Lower lobe of right lung (tissue), 2 donors: ENCODE measurements at regions not wholly inside any gene's neighbourhood (a gene's known extent, or its start where the extent isn't known, plus 50 kb on each side); places are given as distances from the start of the nearest gene placed in this dataset.

ENCODE experiments used
- ATAC-seq, 2 donors: fragments of 200-7000 bp; cut with Tn5 transposase; one replicate each; pipeline ENCODE4 v1.9.1; 2020 to 2022; ENCODE audit warnings: mild to moderate bottlenecking in 2 of 2, moderate library complexity in 2 of 2
- DNase-seq: peaks from one replicate; pipeline ENCODE4 v3.0.0-alpha.2; 2020
- H3K27ac ChIP-seq: fragments of 200-600 bp; one replicate; pipeline ENCODE4 v1.8.0; 2022
- H3K27me3 ChIP-seq: fragments of 200-600 bp; one replicate; pipeline ENCODE4 v1.8.0; 2022; ENCODE audit warnings: low read depth
- H3K36me3 ChIP-seq: fragments of 200-600 bp; one replicate; pipeline ENCODE4 v1.8.0; 2022; ENCODE audit warnings: mild to moderate bottlenecking
- H3K4me1 ChIP-seq: fragments of 200-600 bp; one replicate; pipeline ENCODE4 v1.8.0; 2022
- H3K4me3 ChIP-seq: fragments of 200-600 bp; one replicate; pipeline ENCODE4 v1.8.0; 2022; ENCODE audit warnings: mild to moderate bottlenecking
- H3K9me3 ChIP-seq: fragments of 200-600 bp; one replicate; pipeline ENCODE4 v1.8.0; 2022
- CTCF ChIP-seq: fragments of 200-600 bp; IDR thresholded peaks from one replicate; pipeline ENCODE4 v1.8.0; 2022; ENCODE audit warnings: antibody characterized with exemption, mild to moderate bottlenecking
- intact Hi-C: fragments of 100-400 bp; cut with DNase I; formaldehyde crosslinking; loops from one replicate; pipeline ENCODE4 v1.11.0; 2022
- donor health status: DM: no; HTN: yes; CAD: no; lungs with severe emphysema.

DNA sequence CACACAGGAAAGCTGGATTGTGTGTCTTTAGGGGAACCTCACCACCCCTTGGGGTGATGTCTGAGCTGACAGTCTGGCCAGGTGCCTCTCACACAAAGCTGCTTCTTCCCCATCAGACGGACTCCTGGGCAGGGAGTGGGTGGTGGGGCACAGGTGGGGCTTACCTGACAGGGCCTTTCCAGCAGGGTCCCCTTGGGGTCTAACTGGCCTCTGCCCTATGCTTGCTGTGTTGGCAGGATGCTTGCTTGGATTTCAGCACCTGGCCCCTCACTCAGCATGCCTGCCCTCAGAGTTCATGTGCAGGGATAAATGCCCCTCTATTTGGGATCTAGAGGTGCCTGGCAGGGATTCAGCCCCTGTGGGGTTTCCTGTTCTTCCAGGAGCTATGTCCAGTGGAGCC lies 496.9 kb upstream of the ZMIZ1 start:
- intact Hi-C loops, result no loop called here

DNA sequence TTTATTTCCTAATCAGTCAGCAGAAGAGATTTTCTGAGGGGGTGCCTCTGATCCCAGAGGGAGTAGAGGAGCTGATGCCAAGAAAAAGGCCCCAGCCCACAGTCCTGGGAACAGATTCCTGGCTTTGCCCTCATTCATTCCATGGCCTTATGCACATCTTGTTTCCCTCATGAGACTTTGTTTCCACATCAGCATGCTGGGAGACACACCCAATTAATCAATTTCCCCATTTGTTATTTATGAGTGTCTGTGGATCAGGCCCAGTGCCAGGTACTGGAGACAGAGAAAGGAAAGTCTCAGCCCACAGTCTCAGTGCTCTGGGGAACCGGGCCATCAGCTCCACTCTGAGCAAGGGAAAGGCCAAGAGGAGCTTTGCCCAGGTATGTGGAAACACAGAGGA lies 496.2 kb upstream of the ZMIZ1 start:
- DNase-seq (no peak), ATAC-seq (peak; percentile 20 to 47)
- no peak overlapping the region for H3K4me3 ChIP-seq
- intact Hi-C loops, result no loop called here
- H3K9me3 ChIP-seq, result no peaks in the 10 kb centered on the region
- TF ChIP-seq CTCF, result no peak
- H3K27ac ChIP-seq, result no peak overlapping the region
- no peaks in the 10 kb centered on the region for H3K4me1 ChIP-seq
- no peaks in the 10 kb centered on the region for H3K27me3 ChIP-seq
- no peaks in the 10 kb centered on the region for H3K36me3 ChIP-seq

More for the DNA sequence above, 496.9 kb upstream of the ZMIZ1 start:
- no peak for DNase-seq
- H3K27me3 ChIP-seq, result no peaks in the 10 kb centered on the region
- no peaks in the 10 kb centered on the region for H3K4me1 ChIP-seq
- no peaks in the 10 kb centered on the region for H3K36me3 ChIP-seq
- no peak for TF ChIP-seq CTCF
- no peak overlapping the region for H3K4me3 ChIP-seq
- no peak for ATAC-seq
- H3K27ac ChIP-seq, result no peak overlapping the region
- no peaks in the 10 kb centered on the region for H3K9me3 ChIP-seq

- Histone ChIP-seq H3K4me1 (no peaks in the 10 kb centered on the region), H3K4me3 (no peak overlapping the region), H3K27me3 (no peaks in the 10 kb centered on the region), H3K9me3 (no peaks in the 10 kb centered on the region), H3K36me3 (no peaks in the 10 kb centered on the region), H3K27ac (no peak overlapping the region)
- intact Hi-C loops, result no loop called here
- ATAC-seq (no peak), DNase-seq (no peak)
- TF ChIP-seq CTCF, result no peak
Measured at GRCh38 chr10:78574547-78574946, 494.2 kb upstream of the ZMIZ1 start.

GRCh38 chr10:78575400-78575799 lies 493.4 kb upstream of the ZMIZ1 start:
- no peaks in the 10 kb centered on the region for H3K4me1 ChIP-seq
- TF ChIP-seq CTCF, result no peak

DNA sequence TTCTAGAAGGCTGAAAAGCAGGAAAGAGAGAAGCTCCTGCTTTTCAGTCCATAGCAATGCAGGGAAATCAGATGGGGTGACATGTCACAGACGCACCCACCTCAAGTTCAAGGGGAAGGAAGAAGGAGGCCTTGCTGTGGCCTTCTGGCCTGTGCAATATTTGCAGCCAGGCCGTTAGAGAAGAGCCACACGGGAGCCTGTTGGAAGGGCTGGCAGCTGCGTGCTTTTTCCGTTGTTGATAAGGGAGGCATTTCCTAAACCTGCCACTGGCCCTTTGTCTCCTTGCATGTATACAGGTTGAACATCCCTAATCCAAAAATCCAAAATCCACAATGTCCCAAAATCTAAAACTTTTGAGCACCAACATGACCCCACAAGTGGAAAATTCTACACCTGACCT lies 492.5 kb upstream of the ZMIZ1 start:
- no peak for ATAC-seq
- no peak for DNase-seq

More at GRCh38 chr10:78575400-78575799, 493.4 kb upstream of the ZMIZ1 start:
- no peak for DNase-seq
- H3K4me3 ChIP-seq, result no peak overlapping the region
- no peak overlapping the region for H3K27ac ChIP-seq
- intact Hi-C loops, result no loop called here
- H3K27me3 ChIP-seq, result no peaks in the 10 kb centered on the region
- no peak for ATAC-seq
- H3K9me3 ChIP-seq, result no peaks in the 10 kb centered on the region
- no peaks in the 10 kb centered on the region for H3K36me3 ChIP-seq

More for the DNA sequence above, 492.5 kb upstream of the ZMIZ1 start:
- Histone ChIP-seq H3K36me3 (no peaks in the 10 kb centered on the region), H3K9me3 (no peaks in the 10 kb centered on the region), H3K4me3 (no peak overlapping the region), H3K27me3 (no peaks in the 10 kb centered on the region), H3K4me1 (no peaks in the 10 kb centered on the region), H3K27ac (no peak overlapping the region)
- intact Hi-C loops, result no loop called here
- no peak for TF ChIP-seq CTCF
